22Rv1 (cell line): ENCODE measurements at regions not wholly inside any gene's neighbourhood (a gene's known extent, or its start where the extent isn't known, plus 50 kb on each side); places are given as distances from the start of the nearest gene placed in this dataset.

ENCODE experiments used
- ZFX ChIP-seq: fragments of 450-650 bp; IDR thresholded peaks from 2 replicates; pipeline ENCODE4 v1.6.1; 2017; ENCODE audit warnings: antibody characterized with exemption, borderline replicate concordance
- TF ChIP-seq, protein P1 (sequence below): fragments of 450-650 bp; IDR thresholded peaks from 2 replicates; pipeline ENCODE4 v1.5.1; 2017; ENCODE audit warnings: mild to moderate bottlenecking

DNA sequence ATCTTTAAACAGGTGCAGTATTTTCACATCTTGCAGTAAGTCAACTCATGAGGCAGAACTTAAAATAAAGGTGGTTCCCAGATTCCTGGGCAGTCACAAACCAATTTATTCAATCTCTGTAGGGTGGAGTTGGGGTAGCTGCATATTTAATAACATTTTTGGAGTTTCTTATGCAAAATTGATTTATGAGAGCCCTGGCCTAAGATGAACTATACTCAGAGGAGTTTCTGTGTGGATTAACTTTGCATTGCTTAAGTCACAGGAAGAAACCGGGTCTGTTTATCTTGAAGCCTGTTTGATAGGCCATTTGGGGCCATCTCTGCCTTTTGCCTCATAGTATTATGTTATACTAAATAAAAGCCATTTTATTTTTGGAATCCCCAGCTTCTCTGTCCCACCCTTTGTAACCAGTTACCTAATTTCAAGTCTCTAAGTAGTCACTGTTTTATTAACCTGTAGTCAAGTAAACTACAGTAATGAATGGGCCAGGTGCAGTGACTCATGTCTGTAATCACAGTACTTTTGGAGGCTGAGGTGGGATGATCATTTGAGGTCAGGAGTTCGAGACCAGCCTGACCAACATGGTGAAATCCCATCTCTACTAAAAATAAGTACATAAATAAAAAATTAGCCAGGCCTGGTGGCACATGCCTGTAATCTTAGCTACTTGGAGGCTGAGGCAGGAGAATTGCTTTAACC, 104.4 kb upstream of the FAM3C start:
- TF ChIP-seq, protein P1, sequence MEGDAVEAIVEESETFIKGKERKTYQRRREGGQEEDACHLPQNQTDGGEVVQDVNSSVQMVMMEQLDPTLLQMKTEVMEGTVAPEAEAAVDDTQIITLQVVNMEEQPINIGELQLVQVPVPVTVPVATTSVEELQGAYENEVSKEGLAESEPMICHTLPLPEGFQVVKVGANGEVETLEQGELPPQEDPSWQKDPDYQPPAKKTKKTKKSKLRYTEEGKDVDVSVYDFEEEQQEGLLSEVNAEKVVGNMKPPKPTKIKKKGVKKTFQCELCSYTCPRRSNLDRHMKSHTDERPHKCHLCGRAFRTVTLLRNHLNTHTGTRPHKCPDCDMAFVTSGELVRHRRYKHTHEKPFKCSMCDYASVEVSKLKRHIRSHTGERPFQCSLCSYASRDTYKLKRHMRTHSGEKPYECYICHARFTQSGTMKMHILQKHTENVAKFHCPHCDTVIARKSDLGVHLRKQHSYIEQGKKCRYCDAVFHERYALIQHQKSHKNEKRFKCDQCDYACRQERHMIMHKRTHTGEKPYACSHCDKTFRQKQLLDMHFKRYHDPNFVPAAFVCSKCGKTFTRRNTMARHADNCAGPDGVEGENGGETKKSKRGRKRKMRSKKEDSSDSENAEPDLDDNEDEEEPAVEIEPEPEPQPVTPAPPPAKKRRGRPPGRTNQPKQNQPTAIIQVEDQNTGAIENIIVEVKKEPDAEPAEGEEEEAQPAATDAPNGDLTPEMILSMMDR, result no peak
- TF ChIP-seq ZFX, result no peak
